Type B pancreatic cell (in vitro differentiated cells): ENCODE measurements at regions not wholly inside any gene's neighbourhood (a gene's known extent, or its start where the extent isn't known, plus 50 kb on each side); places are given as distances from the start of the nearest gene placed in this dataset.

Experiments used
- DNase-seq: peaks from one replicate; pipeline ENCODE4 v3.0.0; 2021; ENCODE audit warnings: mixed read lengths; ENCODE audit not compliant: unreplicated experiment; ENCODE audit errors: extremely low spot score
- H3K27ac Mint-ChIP-seq: 2 replicates; pipeline ENCODE4 v1.8.0; 2021; ENCODE audit warnings: mild to moderate bottlenecking, mixed read lengths
- H3K27me3 Mint-ChIP-seq: 2 replicates; pipeline ENCODE4 v1.8.0; 2021; ENCODE audit warnings: mixed read lengths
- H3K36me3 Mint-ChIP-seq: 2 replicates; pipeline ENCODE4 v1.8.0; 2021; ENCODE audit warnings: mixed read lengths
- H3K4me1 Mint-ChIP-seq: one replicate; pipeline ENCODE4 v1.8.0; 2021; ENCODE audit warnings: mixed read lengths; ENCODE audit not compliant: unreplicated experiment
- H3K4me3 Mint-ChIP-seq: 2 replicates; pipeline ENCODE4 v1.8.0; 2021; ENCODE audit warnings: mild to moderate bottlenecking, mixed read lengths
- H3K9me3 Mint-ChIP-seq: 2 replicates; pipeline ENCODE4 v1.8.0; 2021; ENCODE audit warnings: mixed read lengths
- TF ChIP-seq, protein P1 (sequence below): fragments of 200-600 bp; sonication (generic); conservative IDR thresholded peaks from 2 replicates; pipeline ENCODE4 v1.5.0; 2021; ENCODE audit warnings: antibody characterized with exemption, mild to moderate bottlenecking

DNA sequence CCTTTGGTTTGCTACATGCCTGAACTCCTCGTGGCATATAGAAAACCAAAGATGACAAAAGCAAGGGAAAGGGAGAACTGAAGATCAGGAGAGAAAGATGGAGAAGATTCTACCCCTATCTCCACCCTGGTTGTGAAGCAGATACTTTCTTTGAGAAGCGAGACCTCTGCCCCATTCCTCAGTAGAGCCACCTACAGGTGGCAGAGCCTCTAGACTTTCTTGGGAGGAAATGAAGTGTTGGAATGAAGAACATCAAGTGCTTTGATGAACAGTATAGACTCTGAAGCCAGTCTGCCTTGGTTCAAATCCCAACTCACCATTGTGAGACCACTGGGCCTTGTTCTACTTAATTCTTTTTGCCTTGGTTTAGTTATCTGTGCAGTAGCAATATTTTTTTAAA is 348.8 kb upstream of the ETAA1 start:
- Mint-ChIP-seq H3K9me3 (no peaks in the 10 kb centered on the region), H3K36me3 (no peaks in the 10 kb centered on the region), H3K4me1 (no peaks in the 10 kb centered on the region), H3K27ac (no peak overlapping the region), H3K27me3 (peaks cover under 1% of the 10 kb centered on the region), H3K4me3 (no peak overlapping the region)
- TF ChIP-seq, protein P1, sequence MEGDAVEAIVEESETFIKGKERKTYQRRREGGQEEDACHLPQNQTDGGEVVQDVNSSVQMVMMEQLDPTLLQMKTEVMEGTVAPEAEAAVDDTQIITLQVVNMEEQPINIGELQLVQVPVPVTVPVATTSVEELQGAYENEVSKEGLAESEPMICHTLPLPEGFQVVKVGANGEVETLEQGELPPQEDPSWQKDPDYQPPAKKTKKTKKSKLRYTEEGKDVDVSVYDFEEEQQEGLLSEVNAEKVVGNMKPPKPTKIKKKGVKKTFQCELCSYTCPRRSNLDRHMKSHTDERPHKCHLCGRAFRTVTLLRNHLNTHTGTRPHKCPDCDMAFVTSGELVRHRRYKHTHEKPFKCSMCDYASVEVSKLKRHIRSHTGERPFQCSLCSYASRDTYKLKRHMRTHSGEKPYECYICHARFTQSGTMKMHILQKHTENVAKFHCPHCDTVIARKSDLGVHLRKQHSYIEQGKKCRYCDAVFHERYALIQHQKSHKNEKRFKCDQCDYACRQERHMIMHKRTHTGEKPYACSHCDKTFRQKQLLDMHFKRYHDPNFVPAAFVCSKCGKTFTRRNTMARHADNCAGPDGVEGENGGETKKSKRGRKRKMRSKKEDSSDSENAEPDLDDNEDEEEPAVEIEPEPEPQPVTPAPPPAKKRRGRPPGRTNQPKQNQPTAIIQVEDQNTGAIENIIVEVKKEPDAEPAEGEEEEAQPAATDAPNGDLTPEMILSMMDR = no peak
- DNase-seq = no peak

DNA sequence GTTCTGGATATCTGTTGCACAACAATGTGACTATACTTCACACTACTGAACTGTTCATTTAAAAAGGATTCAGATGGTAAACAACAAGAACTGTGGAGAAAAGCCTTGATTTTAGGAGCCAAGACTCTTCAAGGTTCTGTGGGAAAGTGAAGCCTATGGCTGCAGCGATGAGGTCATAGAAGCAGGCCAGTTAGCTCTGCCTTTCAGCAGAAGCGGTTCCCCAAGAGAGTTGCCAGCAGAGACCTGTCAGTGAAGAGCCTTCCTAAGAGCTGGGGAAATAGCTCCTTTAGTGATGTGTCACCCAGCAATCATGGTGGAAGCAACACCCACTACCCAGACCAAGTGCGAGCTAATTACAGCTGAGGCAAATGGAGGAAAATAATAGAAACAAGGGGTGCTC is 346.5 kb upstream of the ETAA1 start:
- Mint-ChIP-seq H3K36me3 (no peaks in the 10 kb centered on the region), H3K4me3 (no peak overlapping the region), H3K27ac (no peak overlapping the region), H3K4me1 (peaks cover 19% of the 10 kb centered on the region), H3K9me3 (no peaks in the 10 kb centered on the region), H3K27me3 (peaks cover 3% of the 10 kb centered on the region)
- TF ChIP-seq, protein P1 = no peak
- DNase-seq = no peak

DNA sequence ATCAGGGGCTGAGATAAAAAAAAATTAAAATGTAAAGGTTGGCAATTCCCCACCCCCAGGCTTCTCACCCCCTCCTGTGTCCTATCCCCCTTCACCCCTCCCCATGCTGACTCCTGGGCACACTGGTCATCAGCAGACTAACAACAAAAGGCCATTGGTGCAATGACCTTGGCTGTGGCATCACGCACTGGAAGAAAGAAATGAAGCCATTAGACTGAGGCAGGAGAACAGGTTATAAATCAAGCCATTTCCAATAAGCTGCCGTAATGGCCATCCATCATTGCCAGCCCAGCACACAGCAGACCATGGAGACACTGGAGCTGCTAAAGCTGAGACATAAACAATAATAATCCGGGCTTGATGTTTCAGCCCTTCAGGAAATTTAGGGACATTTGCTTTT is 342.4 kb upstream of the ETAA1 start:
- no peaks in the 10 kb centered on the region for H3K36me3 Mint-ChIP-seq
- DNase-seq = no peak
- peak overlapping the region; percentile 12 for H3K4me3 Mint-ChIP-seq
- peaks cover 26% of the 10 kb centered on the region for H3K4me1 Mint-ChIP-seq
- H3K27ac Mint-ChIP-seq = no peak overlapping the region
- H3K27me3 Mint-ChIP-seq = peaks cover 3% of the 10 kb centered on the region
- TF ChIP-seq, protein P1 = no peak
- H3K9me3 Mint-ChIP-seq = no peaks in the 10 kb centered on the region

DNA sequence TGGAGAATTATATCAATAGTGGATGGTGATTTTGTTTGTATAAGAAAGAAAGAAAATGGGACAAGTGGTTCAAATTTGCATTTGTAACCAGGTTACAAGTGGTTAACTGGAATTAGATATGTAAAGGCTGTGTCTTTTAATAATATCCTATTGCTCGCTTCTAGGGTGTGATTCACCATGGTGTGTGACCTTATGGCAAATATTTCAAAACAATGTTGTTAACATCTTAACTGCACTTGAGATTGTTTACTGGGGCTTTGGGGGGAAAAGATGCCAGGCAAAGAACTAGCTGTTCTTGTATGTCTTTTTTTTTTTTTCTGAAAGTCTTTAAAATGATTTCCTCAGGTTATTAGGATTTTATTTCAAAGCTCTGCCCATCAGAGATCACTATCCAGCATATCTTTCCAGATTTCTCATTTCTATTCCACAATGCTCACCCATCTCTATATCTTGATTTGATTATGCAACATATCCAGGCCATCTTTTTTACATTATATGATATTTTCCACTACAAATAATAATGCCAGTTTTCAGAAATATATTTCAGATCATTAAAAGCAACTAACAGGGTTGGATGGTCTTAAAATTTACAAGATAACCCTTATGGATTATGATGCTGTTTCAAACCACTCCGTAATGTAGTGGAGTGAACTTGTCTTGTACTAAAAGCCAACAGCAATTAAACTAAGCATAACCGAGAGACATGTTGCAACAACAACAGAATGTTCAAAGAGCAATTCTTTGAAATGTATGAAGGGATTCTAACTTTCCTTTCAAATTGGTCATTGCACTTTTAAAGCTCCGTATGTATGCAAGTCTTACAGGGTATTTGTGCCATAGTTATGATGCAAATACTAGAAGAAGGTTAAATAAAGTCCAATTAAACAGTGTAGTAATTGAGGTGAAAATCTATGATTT is 341.5 kb upstream of the ETAA1 start:
- TF ChIP-seq, protein P1 = no peak
- Mint-ChIP-seq H3K4me1 (peaks cover 26% of the 10 kb centered on the region), H3K27me3 (peaks cover 3% of the 10 kb centered on the region), H3K4me3 (peak overlapping the region; percentile 0), H3K36me3 (peaks cover 1% of the 10 kb centered on the region), H3K9me3 (peaks cover 2% of the 10 kb centered on the region), H3K27ac (no peak overlapping the region)
- DNase-seq = no peak

DNA sequence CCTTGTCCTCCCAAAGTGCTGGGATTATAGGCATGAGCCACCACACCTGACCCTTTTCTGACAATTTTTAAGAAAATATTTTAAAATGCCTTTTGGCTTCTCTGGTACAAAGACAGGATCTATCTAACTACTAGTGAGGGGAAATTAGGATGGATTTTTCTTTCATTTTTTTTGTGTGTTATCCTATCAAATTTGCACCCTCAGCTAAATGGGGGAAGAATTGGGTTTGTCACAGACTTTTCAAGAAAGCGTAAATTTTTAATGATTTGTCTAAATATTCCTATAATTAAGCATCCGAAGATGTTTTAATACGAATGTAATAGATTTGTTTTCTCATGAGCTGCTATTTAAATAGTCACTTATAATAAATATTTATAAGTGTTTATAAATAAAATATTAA is 340.0 kb upstream of the ETAA1 start:
- TF ChIP-seq, protein P1 = no peak
- Mint-ChIP-seq H3K9me3 (peaks cover 4% of the 10 kb centered on the region), H3K36me3 (peaks cover 3% of the 10 kb centered on the region), H3K4me3 (no peak overlapping the region), H3K27ac (no peak overlapping the region), H3K4me1 (peaks cover 26% of the 10 kb centered on the region), H3K27me3 (peaks cover 6% of the 10 kb centered on the region)
- DNase-seq = no peak
